A549 (cell line): ENCODE measurements at regions not wholly inside any gene's neighbourhood (a gene's known extent, or its start where the extent isn't known, plus 50 kb on each side); places are given as distances from the start of the nearest gene placed in this dataset.

Experiments used
- ATAC-seq, 2 experiments: fragments of 200-7000 bp in 1 of 2; fragments of >200 bp in 1 of 2; cut with Nextera tagmentation in 1 of 2; cut with Tn5 transposase in 1 of 2; 3 replicates each; pipeline versions ENCODE4 v1.8.0 to v1.9.1; 2018 to 2020; ENCODE audit warnings: mild to moderate bottlenecking in 1 of 2, moderate library complexity in 1 of 2
- CTCF ChIA-PET: fragments of 300-600 bp; sonication (Branson Sonifier 250); formaldehyde crosslinking; extraction: SDS; loops from one replicate; lab custom pipeline; 2021; ENCODE audit warnings: antibody characterized with exemption, inconsistent platforms; lab: Yijun Ruan, JAX
- POLR2A ChIA-PET: fragments of 350-600 bp; formaldehyde crosslinking; extraction: SDS; loops from one replicate; lab custom pipeline; 2021; ENCODE audit warnings: antibody characterized with exemption, inconsistent platforms; lab: Yijun Ruan, JAX
- DNase-seq, 2 experiments: peaks; one replicate each; pipeline versions ENCODE4 v3.0.0 to v3.0.0-alpha.2; 2011 to 2016; ENCODE audit warnings: low read depth in 1 of 2, low spot score in 1 of 2
- FAIRE-seq: peaks from 2 replicates; lab custom pipeline; 2011; peaks lifted over from hg19 to GRCh38; lab: Jason Lieb, UNC
- H3K27ac ChIP-seq, 2 experiments: fragments of >200 bp; sonication (Bioruptor Twin); formaldehyde crosslinking; 3 replicates each; pipeline ENCODE4 v1.5.1; 2016 to 2017
- H3K4me1 ChIP-seq: fragments of >200 bp; sonication (Bioruptor Twin); formaldehyde crosslinking; 3 replicates; pipeline ENCODE4 v1.6.1; 2016
- H3K4me2 ChIP-seq: fragments of >200 bp; sonication (Bioruptor Twin); formaldehyde crosslinking; 3 replicates; pipeline ENCODE4 v1.6.1; 2016
- H3K4me3 ChIP-seq: fragments of >200 bp; sonication (Bioruptor Twin); formaldehyde crosslinking; 3 replicates; pipeline ENCODE4 v1.5.1; 2016
- H3K9me3 ChIP-seq: fragments of >200 bp; sonication (Bioruptor Twin); formaldehyde crosslinking; 3 replicates; pipeline ENCODE4 v1.6.1; 2016
- BHLHE40 ChIP-seq: IDR thresholded peaks from 2 replicates; pipeline ENCODE4 v1.6.1; 2012; ENCODE audit warnings: low read depth, low read length, inconsistent platforms
- CBX2 ChIP-seq: fragments of 200-600 bp; sonication (generic); IDR thresholded peaks from 2 replicates; pipeline ENCODE4 v1.6.1; 2016; ENCODE audit warnings: low read depth, mild to moderate bottlenecking, borderline replicate concordance
- CBX8 ChIP-seq: fragments of 200-600 bp; sonication (generic); IDR thresholded peaks from 2 replicates; pipeline ENCODE4 v1.6.1; 2016
- CEBPB ChIP-seq, 2 experiments: fragments of >200 bp in 1 of 2; sonication (Bioruptor Twin) in 1 of 2; formaldehyde crosslinking in 1 of 2; IDR thresholded peaks; 2 replicates each; pipeline ENCODE4 v1.6.1; 2012 to 2016
- ELK1 ChIP-seq: fragments of 150-350 bp; IDR thresholded peaks from 2 replicates; pipeline ENCODE4 v1.6.1; 2014; ENCODE audit warnings: low read depth, mild to moderate bottlenecking, low read length
- EP300 ChIP-seq, 2 experiments: fragments of >200 bp; sonication (Bioruptor Twin); formaldehyde crosslinking; IDR thresholded peaks; 2 replicates in 1 of 2; 3 replicates in 1 of 2; pipeline ENCODE4 v1.6.1; 2016 to 2017
- FOXS1 ChIP-seq: fragments of 250-450 bp; sonication (Bioruptor Pico); IDR thresholded peaks from 2 replicates; pipeline ENCODE4 v1.5.0; 2020; ENCODE audit warnings: mild to moderate bottlenecking, moderate library complexity
- GATA3 ChIP-seq: IDR thresholded peaks from 2 replicates; pipeline ENCODE4 v1.6.1; 2012; ENCODE audit warnings: borderline replicate concordance
- HDAC2 ChIP-seq: fragments of 200-600 bp; sonication (generic); IDR thresholded peaks from 2 replicates; pipeline ENCODE4 v1.6.1; 2016
- HOXA7 ChIP-seq: fragments of 250-450 bp; sonication (Bioruptor Pico); IDR thresholded peaks from 2 replicates; pipeline ENCODE4 v1.5.0; 2020; ENCODE audit warnings: mild to moderate bottlenecking, moderate library complexity
- HOXB13 ChIP-seq: fragments of 250-450 bp; sonication (Bioruptor Pico); IDR thresholded peaks from 2 replicates; pipeline ENCODE4 v1.5.0; 2020; ENCODE audit warnings: low read depth, mild to moderate bottlenecking, moderate library complexity
- HOXB5 ChIP-seq: fragments of 250-450 bp; sonication (Bioruptor Pico); IDR thresholded peaks from 2 replicates; pipeline ENCODE4 v1.5.0; 2020; ENCODE audit warnings: mild to moderate bottlenecking, moderate library complexity
- KDM5A ChIP-seq: fragments of 200-600 bp; sonication (generic); IDR thresholded peaks from 2 replicates; pipeline ENCODE4 v1.6.1; 2016; ENCODE audit warnings: antibody characterized with exemption, mild to moderate bottlenecking
- MYC ChIP-seq: IDR thresholded peaks from 2 replicates; pipeline ENCODE4 v1.6.1; 2012; ENCODE audit warnings: mild to moderate bottlenecking, inconsistent platforms, low read length, improper control_type of control experiment, borderline replicate concordance
- NR3C1 ChIP-seq: fragments of >200 bp; sonication (Bioruptor Twin); formaldehyde crosslinking; IDR thresholded peaks from 3 replicates; pipeline ENCODE4 v1.6.1; 2017
- PHF8 ChIP-seq: fragments of 200-600 bp; sonication (generic); IDR thresholded peaks from 2 replicates; pipeline ENCODE4 v1.6.1; 2016; ENCODE audit warnings: low read depth, mild to moderate bottlenecking, antibody characterized with exemption, moderate library complexity, borderline replicate concordance
- RAD21 ChIP-seq, 2 experiments: fragments of >200 bp in 1 of 2; sonication (Bioruptor Twin) in 1 of 2; formaldehyde crosslinking in 1 of 2; IDR thresholded peaks in 1 of 2; conservative IDR thresholded peaks in 1 of 2; 2 replicates in 1 of 2; 3 replicates in 1 of 2; pipeline ENCODE4 v1.6.1; 2012 to 2018; ENCODE audit warnings: inconsistent platforms in 1 of 2
- RARB ChIP-seq: fragments of 250-450 bp; sonication (Bioruptor Pico); IDR thresholded peaks from 2 replicates; pipeline ENCODE4 v1.8.0; 2021; ENCODE audit warnings: mild to moderate bottlenecking, moderate library complexity
- RCOR1 ChIP-seq: fragments of 150-350 bp; IDR thresholded peaks from 2 replicates; pipeline ENCODE4 v1.6.1; 2014; ENCODE audit warnings: antibody characterized with exemption, low read length, low read depth
- SMC3 ChIP-seq: fragments of >200 bp; sonication (Bioruptor Twin); formaldehyde crosslinking; IDR thresholded peaks from 3 replicates; pipeline ENCODE4 v1.6.1; 2018; ENCODE audit warnings: inconsistent platforms
- USF2 ChIP-seq: fragments of 450-650 bp; IDR thresholded peaks from 2 replicates; pipeline ENCODE4 v1.6.1; 2014; ENCODE audit warnings: antibody characterized with exemption
- ZFP36 ChIP-seq: fragments of 450-650 bp; IDR thresholded peaks from 2 replicates; pipeline ENCODE4 v1.6.1; 2014; ENCODE audit warnings: borderline replicate concordance; ENCODE audit not compliant: partially characterized antibody
- ZSCAN20 ChIP-seq: fragments of 250-450 bp; sonication (Bioruptor Pico); IDR thresholded peaks from 2 replicates; pipeline ENCODE4 v1.8.0; 2022; ENCODE audit warnings: mild to moderate bottlenecking, moderate library complexity
- WGBS: methylation state at CpG from one replicate; pipeline ENCODE4 v1.1.6; 2017; ENCODE audit errors: missing lambda C conversion rate; 5-methylcytosine and 5-hydroxymethylcytosine counted together

- TF ChIP-seq CBX2 = no peak
- no peak for TF ChIP-seq KDM5A
- no peak for TF ChIP-seq CBX8
- no peak for TF ChIP-seq ZFP36
- TF ChIP-seq RAD21 (conservative IDR thresholded peaks at IDR 0.05 in 1 of 2, IDR thresholded peaks at IDR 0.05 in 1 of 2) = no peak
- TF ChIP-seq HOXB5 = no peak
- TF ChIP-seq HOXA7 = no peak
- Histone ChIP-seq H3K27ac (no peak overlapping the region), H3K9me3 (no peaks in the 10 kb centered on the region), H3K4me2 (no peak overlapping the region), H3K4me3 (no peak overlapping the region), H3K4me1 (no peaks in the 10 kb centered on the region)
- FAIRE-seq (no peak), DNase-seq (no peak), ATAC-seq (no peak)
- ChIA-PET POLR2A (no interaction called here), CTCF (no interaction called here)
- WGBS = 29% methylated on average over 5 of the region's 22 CpGs
Observed at GRCh38 chr4:43846111-43846587, 602.5 kb downstream of the KCTD8 start.

- H3K4me2 ChIP-seq = no peak overlapping the region
- H3K4me3 ChIP-seq = no peak overlapping the region
- H3K9me3 ChIP-seq = no peaks in the 10 kb centered on the region
- no peak for FAIRE-seq
- ATAC-seq = no peak
- CTCF ChIA-PET = no interaction called here
- POLR2A ChIA-PET = no interaction called here
- no peak for DNase-seq
- TF ChIP-seq PHF8 = no peak
- 9% methylated on average over 7 of the region's 7 CpGs for WGBS
- no peaks in the 10 kb centered on the region for H3K4me1 ChIP-seq
- no peak overlapping the region for H3K27ac ChIP-seq
Observed at GRCh38 chr4:43853565-43854264, 594.9 kb downstream of the KCTD8 start.

GRCh38 chr4:43855283-43855682 is 593.3 kb downstream of the KCTD8 start:
- ChIA-PET POLR2A (no interaction called here), CTCF (no interaction called here)
- DNase-seq = no peak
- 2% methylated on average over 2 of the region's 2 CpGs for WGBS
- Histone ChIP-seq H3K4me2 (no peak overlapping the region), H3K9me3 (no peaks in the 10 kb centered on the region), H3K27ac (no peak overlapping the region), H3K4me3 (no peak overlapping the region), H3K4me1 (no peaks in the 10 kb centered on the region)
- TF ChIP-seq HDAC2 (no peak), MYC (no peak), ELK1 (no peak), CEBPB (IDR thresholded peaks at IDR 0.05) (no peak), PHF8 (no peak), GATA3 (no peak), NR3C1 (no peak), BHLHE40 (no peak), USF2 (no peak), RARB (CRISPR knock-in tag) (no peak), EP300 (IDR thresholded peaks at IDR 0.05) (no peak), CBX2 (no peak), RCOR1 (no peak), HOXB13 (CRISPR knock-in tag) (no peak), HOXB5 (no peak), ZSCAN20 (CRISPR knock-in tag) (no peak), FOXS1 (no peak), SMC3 (no peak)
- no peak for ATAC-seq
- no peak for FAIRE-seq
